GM12878 (cell line): ENCODE measurements at regions not wholly inside any gene's neighbourhood (a gene's known extent, or its start where the extent isn't known, plus 50 kb on each side); places are given as distances from the start of the nearest gene placed in this dataset.

Experiments used
- BACH1 ChIP-seq: fragments of 450-650 bp; IDR thresholded peaks from 2 replicates; pipeline ENCODE4 v1.6.1; 2017; ENCODE audit warnings: mild to moderate bottlenecking, borderline replicate concordance
- CBX3 ChIP-seq: fragments of 200-600 bp; sonication (generic); IDR thresholded peaks from 2 replicates; pipeline ENCODE4 v1.6.1; 2016; ENCODE audit warnings: low read depth, borderline replicate concordance
- EGR1 ChIP-seq, 2 experiments: IDR thresholded peaks; 1 replicate in 1 of 2; 2 replicates in 1 of 2; pipeline ENCODE4 v1.6.1; 2011 to 2012; ENCODE audit warnings: low read depth in 2 of 2, low read length in 2 of 2, borderline replicate concordance in 1 of 2, mild to moderate bottlenecking in 1 of 2, moderate library complexity in 1 of 2
- GATAD2B ChIP-seq: fragments of 450-650 bp; conservative IDR thresholded peaks from 2 replicates; pipeline ENCODE4 v1.6.1; 2017; ENCODE audit warnings: low read depth, mild to moderate bottlenecking, moderate library complexity
- IRF4 ChIP-seq: IDR thresholded peaks from 2 replicates; pipeline ENCODE4 v1.6.1; 2011; ENCODE audit warnings: low read depth, low read length
- JUND ChIP-seq: IDR thresholded peaks from 2 replicates; pipeline ENCODE4 v1.6.1; 2012; ENCODE audit warnings: low read depth, mild to moderate bottlenecking, low read length, improper control_type of control experiment, moderate library complexity
- KAT2A ChIP-seq: conservative IDR thresholded peaks from 2 replicates; pipeline ENCODE4 v1.6.1; 2011; ENCODE audit warnings: low read depth, low read length; ENCODE audit not compliant: control insufficient read depth
- KDM1A ChIP-seq: fragments of 200-600 bp; sonication (generic); IDR thresholded peaks from 2 replicates; pipeline ENCODE4 v1.6.1; 2016; ENCODE audit warnings: borderline replicate concordance
- LARP7 ChIP-seq: fragments of 450-650 bp; IDR thresholded peaks from 2 replicates; pipeline ENCODE4 v1.6.1; 2017; ENCODE audit warnings: mild to moderate bottlenecking
- NFYB ChIP-seq: IDR thresholded peaks from 2 replicates; pipeline ENCODE4 v1.6.1; 2011; ENCODE audit warnings: low read depth, mild to moderate bottlenecking, low read length, improper control_type of control experiment, moderate library complexity; ENCODE audit not compliant: insufficient read depth
- NR2C2 ChIP-seq: IDR thresholded peaks from 2 replicates; pipeline ENCODE4 v1.6.1; 2011; ENCODE audit warnings: borderline replicate concordance, low read depth; ENCODE audit not compliant: control insufficient read depth, insufficient read length
- NRF1 ChIP-seq: conservative IDR thresholded peaks from 2 replicates; pipeline ENCODE4 v1.6.1; 2011; ENCODE audit warnings: mild to moderate bottlenecking, low read depth, low read length, improper control_type of control experiment
- PAX8 ChIP-seq: fragments of 450-650 bp; IDR thresholded peaks from 2 replicates; pipeline ENCODE4 v1.6.1; 2017; ENCODE audit warnings: mild to moderate bottlenecking, moderate library complexity
- RCOR1 ChIP-seq: conservative IDR thresholded peaks from 2 replicates; pipeline ENCODE4 v1.6.1; 2012; ENCODE audit warnings: low read depth, low read length, improper control_type of control experiment
- RFX5 ChIP-seq: IDR thresholded peaks from 2 replicates; pipeline ENCODE4 v1.6.1; 2011; ENCODE audit warnings: low read depth, low read length, improper control_type of control experiment
- SPI1 ChIP-seq: IDR thresholded peaks from 2 replicates; pipeline ENCODE4 v1.6.1; 2011; ENCODE audit warnings: low read depth, mild to moderate bottlenecking, low read length, moderate library complexity, borderline replicate concordance; ENCODE audit not compliant: insufficient read depth
- STAT1 ChIP-seq: fragments of 450-650 bp; conservative IDR thresholded peaks from 2 replicates; pipeline ENCODE4 v1.6.1; 2014; ENCODE audit warnings: antibody characterized with exemption, mild to moderate bottlenecking
- SUPT20H ChIP-seq: IDR thresholded peaks from 2 replicates; pipeline ENCODE4 v1.6.1; 2011; ENCODE audit warnings: low read depth, mild to moderate bottlenecking, low read length, moderate library complexity, borderline replicate concordance; ENCODE audit not compliant: control insufficient read depth
- SUZ12 ChIP-seq: fragments of 200-600 bp; sonication (generic); IDR thresholded peaks from one replicate; pipeline ENCODE4 v1.6.1; 2018; ENCODE audit warnings: antibody characterized with exemption, mild to moderate bottlenecking; ENCODE audit not compliant: unreplicated experiment
- YBX1 ChIP-seq: fragments of 450-650 bp; IDR thresholded peaks from 2 replicates; pipeline ENCODE4 v1.6.1; 2016; ENCODE audit warnings: antibody characterized with exemption
- ZNF217 ChIP-seq: fragments of 450-650 bp; IDR thresholded peaks from 2 replicates; pipeline ENCODE4 v1.6.1; 2017; ENCODE audit warnings: antibody characterized with exemption, mild to moderate bottlenecking
- TF ChIP-seq, protein P1 (sequence below): fragments of 450-650 bp; IDR thresholded peaks from 2 replicates; pipeline ENCODE4 v1.6.1; 2018; ENCODE audit warnings: mild to moderate bottlenecking, low read depth, moderate library complexity; ENCODE audit not compliant: partially characterized antibody
- TF ChIP-seq, protein P2 (sequence below): fragments of 450-650 bp; IDR thresholded peaks from 2 replicates; pipeline ENCODE4 v1.6.1; 2016; ENCODE audit warnings: mild to moderate bottlenecking
- TF ChIP-seq, protein P3 (sequence below): fragments of 450-650 bp; formaldehyde crosslinking; IDR thresholded peaks from 2 replicates; pipeline ENCODE4 v1.4.0; 2022; ENCODE audit warnings: mild to moderate bottlenecking, moderate library complexity

DNA sequence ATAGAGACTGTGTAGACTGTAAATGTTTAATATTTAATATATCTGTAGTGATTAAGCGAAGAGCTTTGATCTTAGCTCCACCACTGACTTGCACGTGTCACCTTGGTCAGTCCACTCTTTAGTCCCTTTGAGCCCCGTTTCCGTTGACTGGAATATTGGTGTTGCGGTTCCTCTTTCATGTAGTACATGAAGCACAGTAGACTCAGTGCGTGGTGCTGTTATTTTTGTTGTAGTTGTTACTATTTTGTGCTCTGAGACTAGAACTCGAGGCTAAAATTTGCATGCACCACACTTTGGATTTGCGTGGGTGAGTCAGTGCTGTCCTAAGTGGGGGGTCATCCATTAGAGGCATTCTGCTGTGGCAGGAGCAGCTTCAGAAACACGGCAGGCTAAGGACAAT, 291.4 kb downstream of the QKI start (continued):
- TF ChIP-seq, protein P1, sequence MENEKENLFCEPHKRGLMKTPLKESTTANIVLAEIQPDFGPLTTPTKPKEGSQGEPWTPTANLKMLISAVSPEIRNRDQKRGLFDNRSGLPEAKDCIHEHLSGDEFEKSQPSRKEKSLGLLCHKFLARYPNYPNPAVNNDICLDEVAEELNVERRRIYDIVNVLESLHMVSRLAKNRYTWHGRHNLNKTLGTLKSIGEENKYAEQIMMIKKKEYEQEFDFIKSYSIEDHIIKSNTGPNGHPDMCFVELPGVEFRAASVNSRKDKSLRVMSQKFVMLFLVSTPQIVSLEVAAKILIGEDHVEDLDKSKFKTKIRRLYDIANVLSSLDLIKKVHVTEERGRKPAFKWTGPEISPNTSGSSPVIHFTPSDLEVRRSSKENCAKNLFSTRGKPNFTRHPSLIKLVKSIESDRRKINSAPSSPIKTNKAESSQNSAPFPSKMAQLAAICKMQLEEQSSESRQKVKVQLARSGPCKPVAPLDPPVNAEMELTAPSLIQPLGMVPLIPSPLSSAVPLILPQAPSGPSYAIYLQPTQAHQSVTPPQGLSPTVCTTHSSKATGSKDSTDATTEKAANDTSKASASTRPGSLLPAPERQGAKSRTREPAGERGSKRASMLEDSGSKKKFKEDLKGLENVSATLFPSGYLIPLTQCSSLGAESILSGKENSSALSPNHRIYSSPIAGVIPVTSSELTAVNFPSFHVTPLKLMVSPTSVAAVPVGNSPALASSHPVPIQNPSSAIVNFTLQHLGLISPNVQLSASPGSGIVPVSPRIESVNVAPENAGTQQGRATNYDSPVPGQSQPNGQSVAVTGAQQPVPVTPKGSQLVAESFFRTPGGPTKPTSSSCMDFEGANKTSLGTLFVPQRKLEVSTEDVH = no peak
- TF ChIP-seq LARP7 = no peak
- TF ChIP-seq SUPT20H = no peak
- no peak for TF ChIP-seq PAX8
- TF ChIP-seq KAT2A = no peak
- TF ChIP-seq, protein P2, sequence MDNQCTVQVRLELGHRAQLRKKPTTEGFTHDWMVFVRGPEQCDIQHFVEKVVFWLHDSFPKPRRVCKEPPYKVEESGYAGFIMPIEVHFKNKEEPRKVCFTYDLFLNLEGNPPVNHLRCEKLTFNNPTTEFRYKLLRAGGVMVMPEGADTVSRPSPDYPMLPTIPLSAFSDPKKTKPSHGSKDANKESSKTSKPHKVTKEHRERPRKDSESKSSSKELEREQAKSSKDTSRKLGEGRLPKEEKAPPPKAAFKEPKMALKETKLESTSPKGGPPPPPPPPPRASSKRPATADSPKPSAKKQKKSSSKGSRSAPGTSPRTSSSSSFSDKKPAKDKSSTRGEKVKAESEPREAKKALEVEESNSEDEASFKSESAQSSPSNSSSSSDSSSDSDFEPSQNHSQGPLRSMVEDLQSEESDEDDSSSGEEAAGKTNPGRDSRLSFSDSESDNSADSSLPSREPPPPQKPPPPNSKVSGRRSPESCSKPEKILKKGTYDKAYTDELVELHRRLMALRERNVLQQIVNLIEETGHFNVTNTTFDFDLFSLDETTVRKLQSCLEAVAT = no peak
- TF ChIP-seq SPI1 = peak; percentile 90
- TF ChIP-seq ZNF217 = no peak
- no peak for TF ChIP-seq GATAD2B
- TF ChIP-seq NRF1 = no peak
- TF ChIP-seq YBX1 = no peak
- no peak for TF ChIP-seq NFYB
- no peak for TF ChIP-seq RFX5
- TF ChIP-seq IRF4 = peak; percentile 71; the same call in 1 of the 2 replicates
- TF ChIP-seq JUND = no peak
- no peak for TF ChIP-seq BACH1
- TF ChIP-seq, protein P3, sequence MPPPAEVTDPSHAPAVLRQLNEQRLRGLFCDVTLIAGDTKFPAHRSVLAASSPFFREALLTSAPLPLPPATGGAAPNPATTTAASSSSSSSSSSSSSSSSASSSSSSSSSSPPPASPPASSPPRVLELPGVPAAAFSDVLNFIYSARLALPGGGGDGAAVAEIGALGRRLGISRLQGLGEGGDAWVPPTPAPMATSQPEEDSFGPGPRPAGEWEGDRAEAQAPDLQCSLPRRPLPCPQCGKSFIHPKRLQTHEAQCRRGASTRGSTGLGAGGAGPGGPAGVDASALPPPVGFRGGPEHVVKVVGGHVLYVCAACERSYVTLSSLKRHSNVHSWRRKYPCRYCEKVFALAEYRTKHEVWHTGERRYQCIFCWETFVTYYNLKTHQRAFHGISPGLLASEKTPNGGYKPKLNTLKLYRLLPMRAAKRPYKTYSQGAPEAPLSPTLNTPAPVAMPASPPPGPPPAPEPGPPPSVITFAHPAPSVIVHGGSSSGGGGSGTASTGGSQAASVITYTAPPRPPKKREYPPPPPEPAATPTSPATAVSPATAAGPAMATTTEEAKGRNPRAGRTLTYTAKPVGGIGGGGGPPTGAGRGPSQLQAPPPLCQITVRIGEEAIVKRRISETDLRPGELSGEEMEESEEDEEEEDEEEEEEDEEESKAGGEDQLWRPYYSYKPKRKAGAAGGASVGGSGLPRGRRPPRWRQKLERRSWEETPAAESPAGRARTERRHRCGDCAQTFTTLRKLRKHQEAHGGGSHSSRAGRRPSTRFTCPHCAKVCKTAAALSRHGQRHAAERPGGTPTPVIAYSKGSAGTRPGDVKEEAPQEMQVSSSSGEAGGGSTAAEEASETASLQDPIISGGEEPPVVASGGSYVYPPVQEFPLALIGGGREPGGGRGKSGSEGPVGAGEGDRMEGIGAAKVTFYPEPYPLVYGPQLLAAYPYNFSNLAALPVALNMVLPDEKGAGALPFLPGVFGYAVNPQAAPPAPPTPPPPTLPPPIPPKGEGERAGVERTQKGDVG (CRISPR knock-in tag) = no peak
- no peak for TF ChIP-seq NR2C2
- TF ChIP-seq KDM1A = no peak
- no peak for TF ChIP-seq SUZ12
- peak in 1 of 2 experiments; percentile 89; a peak in 2 of 3 replicates for TF ChIP-seq EGR1 (IDR thresholded peaks at IDR 0.05; ENCODE audit: borderline replicate concordance in 1 of 2, low read depth in 2 of 2, low read length in 2 of 2)
- TF ChIP-seq CBX3 = no peak
- no peak for TF ChIP-seq STAT1
- TF ChIP-seq RCOR1 = 0 out of 2 replicates have a peak, but pooled peaks have one; percentile 72
